HG03045 (cell line): ENCODE measurements at regions not wholly inside any gene's neighbourhood (a gene's known extent, or its start where the extent isn't known, plus 50 kb on each side); places are given as distances from the start of the nearest gene placed in this dataset.
"Not testable (repeated sequence)": the region's sequence is repeated elsewhere in the genome, so short reads cannot be mapped to it uniquely, and the experiment has no call there.

Experiments used
- ATAC-seq: cut with Tn5 transposase; IDR thresholded peaks from one replicate; pipeline ENCODE4 v1.9.1; 2021; ENCODE audit warnings: mild to moderate bottlenecking, moderate library complexity; ENCODE audit not compliant: unreplicated experiment

- no peak for ATAC-seq
Observed at GRCh38 chr2:207216457-207216856, 50.7 kb upstream of the KLF7 start.

- ATAC-seq: no peak
Observed at GRCh38 chr2:207217442-207217841, 51.7 kb upstream of the KLF7 start.

- ATAC-seq: no peak
Observed at GRCh38 chr2:207219081-207219630, 53.4 kb upstream of the KLF7 start.

- no peak for ATAC-seq
Observed at GRCh38 chr2:207219676-207220501, 54.1 kb upstream of the KLF7 start.

GRCh38 chr2:207221731-207222130 is 56.0 kb upstream of the KLF7 start:
- no peak for ATAC-seq

GRCh38 chr2:207223051-207223450 is 57.3 kb upstream of the KLF7 start:
- ATAC-seq: peak; percentile 78

GRCh38 chr2:207224381-207224780 is 58.6 kb upstream of the KLF7 start:
- ATAC-seq: no peak

- ATAC-seq: no peak
Observed at GRCh38 chr2:207224791-207225482, 59.2 kb upstream of the KLF7 start.

GRCh38 chr2:207225773-207226172 is 60.0 kb upstream of the KLF7 start:
- no peak for ATAC-seq

GRCh38 chr2:207226243-207226642 is 60.5 kb upstream of the KLF7 start:
- ATAC-seq: no peak

- ATAC-seq: no peak
Observed at GRCh38 chr2:207226671-207227061, 60.9 kb upstream of the KLF7 start.

- ATAC-seq: no peak
Observed at GRCh38 chr2:207227062-207227748, 61.5 kb upstream of the KLF7 start.

- ATAC-seq: no peak
Observed at GRCh38 chr2:207227749-207228145, 62.0 kb upstream of the KLF7 start.

GRCh38 chr2:207228402-207228801 is 62.7 kb upstream of the KLF7 start:
- ATAC-seq: no peak

GRCh38 chr2:207229161-207229560 is 63.4 kb upstream of the KLF7 start:
- no peak for ATAC-seq

GRCh38 chr2:207230261-207231105 is 64.7 kb upstream of the KLF7 start:
- no peak for ATAC-seq

GRCh38 chr2:207231106-207231865 is 65.5 kb upstream of the KLF7 start:
- ATAC-seq: no peak

GRCh38 chr2:207231967-207232366 is 66.2 kb upstream of the KLF7 start:
- ATAC-seq: no peak

GRCh38 chr2:207233141-207233540 is 67.4 kb upstream of the KLF7 start:
- ATAC-seq: not testable (repeated sequence)

GRCh38 chr2:207233731-207234130 is 68.0 kb upstream of the KLF7 start:
- no peak for ATAC-seq
